ENCODE measurements at regions not wholly inside any gene's neighbourhood (a gene's known extent, or its start where the extent isn't known, plus 50 kb on each side); places are given as distances from the start of the nearest gene placed in this dataset.

DNA sequence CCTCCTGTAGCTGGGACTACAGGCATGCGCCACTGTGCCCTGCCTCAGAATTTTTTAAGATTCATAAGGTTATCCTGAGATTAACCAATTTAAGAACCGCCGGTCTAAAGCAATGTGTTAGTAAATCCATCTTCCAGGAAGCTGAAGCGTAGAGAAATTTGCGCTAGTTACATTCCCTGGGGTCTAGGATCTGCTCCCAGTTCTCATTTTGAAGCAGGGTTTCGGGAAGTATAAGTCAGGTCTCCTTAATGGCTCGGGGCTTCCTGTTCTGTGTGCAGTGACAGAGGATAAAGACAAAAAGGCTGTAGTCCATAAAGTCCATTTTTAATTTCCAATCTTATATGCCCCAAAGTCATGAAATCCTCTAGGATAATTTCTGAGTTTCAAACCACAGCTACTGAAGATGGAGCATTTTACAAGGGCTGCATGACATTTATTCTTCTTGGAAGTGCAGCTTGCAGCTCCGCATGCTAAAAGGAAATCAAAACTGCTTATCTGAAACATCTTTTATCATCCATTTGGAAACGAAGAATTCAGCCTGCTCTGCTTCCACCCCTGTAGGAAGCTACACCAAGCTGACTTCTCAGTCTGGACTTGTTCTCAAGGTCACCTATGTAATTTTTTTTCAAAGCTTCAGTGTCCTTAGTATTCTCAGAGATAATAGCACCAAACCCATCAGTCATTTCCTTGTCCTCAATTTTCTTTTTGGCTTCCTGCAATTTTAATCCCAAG, 326.1 kb downstream of the PRL start:
- DNase-seq (ENCODE audit: low read depth in 1 of 2, low spot score in 1 of 2), result no peak
- Histone ChIP-seq H3K27me3 (ENCODE audit: insufficient read depth, poor library complexity, severe bottlenecking) (no peaks in the 10 kb centered on the region), H3K4me3 (replicated peaks; ENCODE audit: insufficient read depth, low read length) (no peak overlapping the region), H3K27ac (replicated peaks) (no peak overlapping the region)
- no peak for TF ChIP-seq SPI1 (IDR thresholded peaks at IDR 0.05; ENCODE audit: borderline replicate concordance, low read depth)
- TF ChIP-seq, protein P1, sequence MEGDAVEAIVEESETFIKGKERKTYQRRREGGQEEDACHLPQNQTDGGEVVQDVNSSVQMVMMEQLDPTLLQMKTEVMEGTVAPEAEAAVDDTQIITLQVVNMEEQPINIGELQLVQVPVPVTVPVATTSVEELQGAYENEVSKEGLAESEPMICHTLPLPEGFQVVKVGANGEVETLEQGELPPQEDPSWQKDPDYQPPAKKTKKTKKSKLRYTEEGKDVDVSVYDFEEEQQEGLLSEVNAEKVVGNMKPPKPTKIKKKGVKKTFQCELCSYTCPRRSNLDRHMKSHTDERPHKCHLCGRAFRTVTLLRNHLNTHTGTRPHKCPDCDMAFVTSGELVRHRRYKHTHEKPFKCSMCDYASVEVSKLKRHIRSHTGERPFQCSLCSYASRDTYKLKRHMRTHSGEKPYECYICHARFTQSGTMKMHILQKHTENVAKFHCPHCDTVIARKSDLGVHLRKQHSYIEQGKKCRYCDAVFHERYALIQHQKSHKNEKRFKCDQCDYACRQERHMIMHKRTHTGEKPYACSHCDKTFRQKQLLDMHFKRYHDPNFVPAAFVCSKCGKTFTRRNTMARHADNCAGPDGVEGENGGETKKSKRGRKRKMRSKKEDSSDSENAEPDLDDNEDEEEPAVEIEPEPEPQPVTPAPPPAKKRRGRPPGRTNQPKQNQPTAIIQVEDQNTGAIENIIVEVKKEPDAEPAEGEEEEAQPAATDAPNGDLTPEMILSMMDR (IDR thresholded peaks at IDR 0.05; ENCODE audit: insufficient read depth, low read length), result no peak
- TF ChIP-seq, protein P2, sequence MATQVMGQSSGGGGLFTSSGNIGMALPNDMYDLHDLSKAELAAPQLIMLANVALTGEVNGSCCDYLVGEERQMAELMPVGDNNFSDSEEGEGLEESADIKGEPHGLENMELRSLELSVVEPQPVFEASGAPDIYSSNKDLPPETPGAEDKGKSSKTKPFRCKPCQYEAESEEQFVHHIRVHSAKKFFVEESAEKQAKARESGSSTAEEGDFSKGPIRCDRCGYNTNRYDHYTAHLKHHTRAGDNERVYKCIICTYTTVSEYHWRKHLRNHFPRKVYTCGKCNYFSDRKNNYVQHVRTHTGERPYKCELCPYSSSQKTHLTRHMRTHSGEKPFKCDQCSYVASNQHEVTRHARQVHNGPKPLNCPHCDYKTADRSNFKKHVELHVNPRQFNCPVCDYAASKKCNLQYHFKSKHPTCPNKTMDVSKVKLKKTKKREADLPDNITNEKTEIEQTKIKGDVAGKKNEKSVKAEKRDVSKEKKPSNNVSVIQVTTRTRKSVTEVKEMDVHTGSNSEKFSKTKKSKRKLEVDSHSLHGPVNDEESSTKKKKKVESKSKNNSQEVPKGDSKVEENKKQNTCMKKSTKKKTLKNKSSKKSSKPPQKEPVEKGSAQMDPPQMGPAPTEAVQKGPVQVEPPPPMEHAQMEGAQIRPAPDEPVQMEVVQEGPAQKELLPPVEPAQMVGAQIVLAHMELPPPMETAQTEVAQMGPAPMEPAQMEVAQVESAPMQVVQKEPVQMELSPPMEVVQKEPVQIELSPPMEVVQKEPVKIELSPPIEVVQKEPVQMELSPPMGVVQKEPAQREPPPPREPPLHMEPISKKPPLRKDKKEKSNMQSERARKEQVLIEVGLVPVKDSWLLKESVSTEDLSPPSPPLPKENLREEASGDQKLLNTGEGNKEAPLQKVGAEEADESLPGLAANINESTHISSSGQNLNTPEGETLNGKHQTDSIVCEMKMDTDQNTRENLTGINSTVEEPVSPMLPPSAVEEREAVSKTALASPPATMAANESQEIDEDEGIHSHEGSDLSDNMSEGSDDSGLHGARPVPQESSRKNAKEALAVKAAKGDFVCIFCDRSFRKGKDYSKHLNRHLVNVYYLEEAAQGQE (IDR thresholded peaks at IDR 0.05; ENCODE audit: insufficient replicate concordance, low read depth), result no peak
- TF ChIP-seq POLR2AphosphoS5 (IDR thresholded peaks at IDR 0.05; ENCODE audit: low read depth), result no peak
- no peak for TF ChIP-seq GABPA (IDR thresholded peaks at IDR 0.05; ENCODE audit: low read depth)

DNA sequence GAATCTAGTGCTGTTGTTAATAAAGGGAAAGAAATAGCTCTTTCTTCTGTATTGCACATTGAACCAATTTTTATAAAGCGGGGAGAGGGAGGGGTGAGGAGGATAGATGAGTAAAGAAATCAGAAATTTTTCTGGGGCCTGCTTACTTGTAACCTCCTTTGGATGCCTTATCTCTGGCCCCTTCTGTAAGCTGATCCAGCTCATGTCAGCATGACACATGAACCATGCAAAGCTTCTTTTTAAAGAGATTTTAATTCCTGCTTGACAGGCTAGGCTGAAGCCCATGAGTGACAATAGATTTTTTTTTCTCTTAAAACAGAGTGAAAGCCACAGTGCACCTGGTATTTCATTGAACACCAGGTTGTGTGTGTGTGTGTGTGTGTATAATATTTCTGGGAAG, 325.3 kb downstream of the PRL start:
- no peak for DNase-seq (ENCODE audit: low read depth in 1 of 2, low spot score in 1 of 2)
- no peak overlapping the region for H3K27ac ChIP-seq (replicated peaks)
- H3K27me3 ChIP-seq (ENCODE audit: insufficient read depth, poor library complexity, severe bottlenecking), result no peaks in the 10 kb centered on the region
- no peak for TF ChIP-seq SPI1 (IDR thresholded peaks at IDR 0.05; ENCODE audit: borderline replicate concordance, low read depth)
- TF ChIP-seq, protein P2 (IDR thresholded peaks at IDR 0.05; ENCODE audit: insufficient replicate concordance, low read depth), result no peak
- no peak for TF ChIP-seq POLR2AphosphoS5 (IDR thresholded peaks at IDR 0.05; ENCODE audit: low read depth)
- no peak for TF ChIP-seq GABPA (IDR thresholded peaks at IDR 0.05; ENCODE audit: low read depth)
- TF ChIP-seq, protein P1 (IDR thresholded peaks at IDR 0.05; ENCODE audit: insufficient read depth, low read length), result no peak
- no peak overlapping the region for H3K4me3 ChIP-seq (replicated peaks; ENCODE audit: insufficient read depth, low read length)

DNA sequence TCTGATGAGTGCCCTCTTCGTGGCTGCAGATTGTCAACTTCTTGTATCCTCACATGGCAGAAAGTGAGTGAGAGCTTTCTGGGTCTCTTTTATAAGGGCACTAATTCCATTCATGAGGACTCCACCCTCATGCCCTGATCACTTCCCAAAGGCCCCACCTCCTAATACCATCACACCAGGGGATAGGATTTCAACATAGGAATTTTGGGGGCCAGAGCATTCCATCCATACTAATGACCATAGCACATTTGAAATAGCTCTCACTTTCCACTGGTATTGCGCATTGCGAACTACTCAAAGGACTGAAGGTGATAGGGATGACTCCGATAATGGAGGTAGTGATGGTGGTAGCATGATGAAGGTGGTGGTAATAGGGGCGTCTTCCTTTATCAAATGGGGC, 324.3 kb downstream of the PRL start:
- Histone ChIP-seq H3K4me3 (replicated peaks; ENCODE audit: insufficient read depth, low read length) (no peak overlapping the region), H3K27me3 (ENCODE audit: insufficient read depth, poor library complexity, severe bottlenecking) (no peaks in the 10 kb centered on the region), H3K27ac (replicated peaks) (no peak overlapping the region)
- TF ChIP-seq GABPA (IDR thresholded peaks at IDR 0.05; ENCODE audit: low read depth) (no peak), POLR2AphosphoS5 (IDR thresholded peaks at IDR 0.05; ENCODE audit: low read depth) (no peak), SPI1 (IDR thresholded peaks at IDR 0.05; ENCODE audit: borderline replicate concordance, low read depth) (no peak)
- TF ChIP-seq, protein P1 (IDR thresholded peaks at IDR 0.05; ENCODE audit: insufficient read depth, low read length), result no peak
- TF ChIP-seq, protein P2 (IDR thresholded peaks at IDR 0.05; ENCODE audit: insufficient replicate concordance, low read depth), result no peak
- no peak for DNase-seq (ENCODE audit: low read depth in 1 of 2, low spot score in 1 of 2)
